IMR-90 (cell line): ENCODE measurements at regions not wholly inside any gene's neighbourhood (a gene's known extent, or its start where the extent isn't known, plus 50 kb on each side); places are given as distances from the start of the nearest gene placed in this dataset.

Experiments
- ATAC-seq: fragments of 200-7000 bp; cut with Tn5 transposase; 2 replicates; pipeline ENCODE4 v1.9.1; 2020; ENCODE audit warnings: low read depth, mild to moderate bottlenecking, moderate library complexity
- BruUV-seq: library from RNA; stranded (reverse); fragments of 400-500 nt; replicated peaks from 2 replicates; lab custom pipeline; 2021; lab: Mats Ljungman, UMichigan
- CTCF ChIA-PET: fragments of 300-600 bp; formaldehyde crosslinking; extraction: SDS; loops from one replicate; lab custom pipeline; 2021; ENCODE audit warnings: antibody characterized with exemption; lab: Yijun Ruan, JAX
- POLR2A ChIA-PET: fragments of 300-600 bp; sonication (Branson Sonifier 250); formaldehyde crosslinking; loops from one replicate; lab custom pipeline; 2022; ENCODE audit warnings: antibody characterized with exemption; ENCODE audit not compliant: unreplicated experiment; lab: Charles Lee
- DNase-seq: peaks from one replicate; pipeline ENCODE4 v3.0.0; 2013
- H2AFZ ChIP-seq: replicated peaks from 2 replicates; pipeline ENCODE3; 2013; ENCODE audit warnings: low read length, mild to moderate bottlenecking; ENCODE audit not compliant: poor library complexity
- H2AK5ac ChIP-seq: 2 replicates; pipeline ENCODE4 v1.6.1; 2013; ENCODE audit warnings: low read depth, low read length, inconsistent platforms
- H2AK9ac ChIP-seq: replicated peaks from 2 replicates; pipeline ENCODE3; 2013; ENCODE audit warnings: mild to moderate bottlenecking, low read depth, low read length, moderate library complexity; ENCODE audit not compliant: poor library complexity
- H2BK120ac ChIP-seq: 2 replicates; pipeline ENCODE4 v1.6.1; 2013; ENCODE audit warnings: low read depth, low read length, inconsistent platforms
- H2BK15ac ChIP-seq: 3 replicates; pipeline ENCODE4 v1.6.1; 2013; ENCODE audit warnings: low read depth, low read length, inconsistent platforms
- H2BK20ac ChIP-seq: 2 replicates; pipeline ENCODE4 v1.6.1; 2013; ENCODE audit warnings: low read depth, mild to moderate bottlenecking, inconsistent platforms, low read length, moderate library complexity
- H2BK5ac ChIP-seq: 2 replicates; pipeline ENCODE4 v1.6.1; 2013; ENCODE audit warnings: mild to moderate bottlenecking, low read depth, low read length, inconsistent platforms; ENCODE audit not compliant: poor library complexity, severe bottlenecking
- H3K14ac ChIP-seq: replicated peaks from 2 replicates; pipeline ENCODE4 v1.6.1; 2013; ENCODE audit warnings: low read depth, low read length, inconsistent platforms
- H3K18ac ChIP-seq: 2 replicates; pipeline ENCODE4 v1.6.1; 2013; ENCODE audit warnings: low read depth, low read length, control low read depth
- H3K23ac ChIP-seq: 2 replicates; pipeline ENCODE4 v1.6.1; 2013; ENCODE audit warnings: low read depth, low read length, inconsistent platforms
- H3K27ac ChIP-seq: 2 replicates; pipeline ENCODE4 v1.5.1; 2013; ENCODE audit warnings: mild to moderate bottlenecking, control low read depth, low read length; ENCODE audit not compliant: insufficient read depth
- H3K27me3 ChIP-seq: 2 replicates; pipeline ENCODE4 v1.6.1; 2013; ENCODE audit warnings: low read length; ENCODE audit not compliant: control insufficient read depth, insufficient read depth
- H3K36me3 ChIP-seq: 2 replicates; pipeline ENCODE4 v1.6.1; 2013; ENCODE audit warnings: low read length, mixed read lengths; ENCODE audit not compliant: control insufficient read depth, insufficient read depth
- H3K4ac ChIP-seq: 2 replicates; pipeline ENCODE4 v1.6.1; 2013; ENCODE audit warnings: low read depth, low read length, inconsistent platforms
- H3K4me1 ChIP-seq: 2 replicates; pipeline ENCODE4 v1.6.1; 2013; ENCODE audit warnings: low read length, mixed read lengths; ENCODE audit not compliant: control insufficient read depth, insufficient read depth
- H3K4me2 ChIP-seq: 2 replicates; pipeline ENCODE4 v1.6.1; 2013; ENCODE audit warnings: low read depth, mild to moderate bottlenecking, control low read depth, low read length, moderate library complexity
- H3K4me3 ChIP-seq: 2 replicates; pipeline ENCODE4 v1.5.1; 2013; ENCODE audit warnings: low read depth, mild to moderate bottlenecking, control low read depth, low read length, moderate library complexity; ENCODE audit not compliant: insufficient read depth
- H3K56ac ChIP-seq: 2 replicates; pipeline ENCODE4 v1.6.1; 2013; ENCODE audit warnings: low read length, inconsistent platforms; ENCODE audit not compliant: insufficient read depth; ENCODE audit errors: extremely low read depth
- H3K79me1 ChIP-seq, 2 experiments: 2 replicates each; pipeline ENCODE4 v1.6.1; 2013; ENCODE audit warnings: low read length in 2 of 2, inconsistent platforms in 1 of 2, low read depth in 1 of 2
- H3K9ac ChIP-seq: 2 replicates; pipeline ENCODE4 v1.6.1; 2013; ENCODE audit warnings: low read depth, low read length, control low read depth
- H3K9me1 ChIP-seq: 2 replicates; pipeline ENCODE4 v1.6.1; 2013; ENCODE audit warnings: low read length, inconsistent platforms; ENCODE audit not compliant: insufficient read depth
- H3K9me3 ChIP-seq: 2 replicates; pipeline ENCODE4 v1.6.1; 2013; ENCODE audit warnings: low read length; ENCODE audit not compliant: control insufficient read depth, insufficient read depth
- H4K20me1 ChIP-seq: 2 replicates; pipeline ENCODE4 v1.6.1; 2013; ENCODE audit warnings: low read length, inconsistent platforms; ENCODE audit not compliant: insufficient read depth
- H4K5ac ChIP-seq: 2 replicates; pipeline ENCODE4 v1.6.1; 2013; ENCODE audit warnings: mild to moderate bottlenecking, low read depth, low read length, control low read depth
- H4K8ac ChIP-seq, 2 experiments: 2 replicates each; pipeline ENCODE4 v1.6.1; 2013; ENCODE audit warnings: low read depth in 2 of 2, low read length in 2 of 2, control low read depth in 1 of 2, inconsistent platforms in 1 of 2
- H4K91ac ChIP-seq: 2 replicates; pipeline ENCODE4 v1.6.1; 2013; ENCODE audit warnings: low read depth, low read length, inconsistent platforms; ENCODE audit not compliant: insufficient read depth
- FOS ChIP-seq: fragments of 150-350 bp; IDR thresholded peaks from 2 replicates; pipeline ENCODE4 v1.6.1; 2016; ENCODE audit warnings: low read depth, low read length
- NFE2L2 ChIP-seq: fragments of 150-350 bp; IDR thresholded peaks from 2 replicates; pipeline ENCODE4 v1.6.1; 2016; ENCODE audit warnings: low read depth, mild to moderate bottlenecking, low read length
- WGBS, 2 experiments: methylation state at CpG; one replicate each; pipeline versions ENCODE4 v1.1.5 to v1.1.7; 2013; ENCODE audit warnings: missing lambda C conversion rate in 2 of 2; ENCODE audit not compliant: insufficient read length in 1 of 2; ENCODE audit errors: extremely low coverage in 2 of 2; 5-methylcytosine and 5-hydroxymethylcytosine counted together
- dilution Hi-C: fragments of 300-500 bp; cut with HindIII; formaldehyde crosslinking; loops from one replicate; pipeline ENCODE4 v1.14.3; 2018; ENCODE audit warnings: low sequenced_read_pairs; ENCODE audit not compliant: unreplicated experiment
- in situ Hi-C: fragments of 300-500 bp; cut with MboI; formaldehyde crosslinking; loops from 3 replicates; pipeline ENCODE4 v1.14.3; 2019; ENCODE audit warnings: low sequenced_read_pairs, inconsistent platforms, mixed read lengths
- intact Hi-C: fragments of 100-400 bp; cut with micrococcal nuclease; formaldehyde crosslinking; loops from 2 replicates; pipeline ENCODE4 v1.10.0; 2022

- H2AK5ac ChIP-seq = no peak overlapping the region
- H4K8ac ChIP-seq = no peak overlapping the region
- no peak overlapping the region for H3K14ac ChIP-seq
- no TSS peak for BruUV-seq
- ATAC-seq (peak; percentile 51), DNase-seq (peak; percentile 65)
- TF ChIP-seq NFE2L2 = no peak
- peak; percentile 26; the same call in 1 of the 2 replicates for TF ChIP-seq FOS
- no peaks in the 10 kb centered on the region for H3K79me1 ChIP-seq
- H2AK9ac ChIP-seq = peak overlapping the region; percentile 56
- peaks cover 6% of the 10 kb centered on the region for H3K4me1 ChIP-seq
- H4K91ac ChIP-seq = no peak overlapping the region
- H3K4ac ChIP-seq = no peak overlapping the region
- dilution Hi-C loops = no loop called here
- no peak overlapping the region for H3K4me3 ChIP-seq
- no peak overlapping the region for H3K56ac ChIP-seq
- no peak overlapping the region for H2BK15ac ChIP-seq
- no peak overlapping the region for H3K23ac ChIP-seq
- H2BK20ac ChIP-seq = no peak overlapping the region
- H2BK5ac ChIP-seq = no peak overlapping the region
- in situ Hi-C loops = no loop called here
- no peak overlapping the region for H3K18ac ChIP-seq
- no peak overlapping the region for H4K5ac ChIP-seq
- no peak overlapping the region for H2BK120ac ChIP-seq
- no peak overlapping the region for H2AFZ ChIP-seq
- no peaks in the 10 kb centered on the region for H4K20me1 ChIP-seq
- POLR2A ChIA-PET = no interaction called here
- no peak overlapping the region; the same call in 1 of the 2 replicates for H3K4me2 ChIP-seq
- WGBS, 2 experiments = no CpG with 5 or more reads among the region's 1 CpG
- no peak overlapping the region for H3K27ac ChIP-seq
- CTCF ChIA-PET = no interaction called here
- no peaks in the 10 kb centered on the region for H3K9me1 ChIP-seq
- intact Hi-C loops = no loop called here
- H3K9me3 ChIP-seq = no peaks in the 10 kb centered on the region
- H3K27me3 ChIP-seq = no peaks in the 10 kb centered on the region
- no peak overlapping the region for H3K9ac ChIP-seq
- H3K36me3 ChIP-seq = no peaks in the 10 kb centered on the region
Measured at GRCh38 chr12:46891306-46891705, 65.5 kb upstream of the SLC38A4 start.
